KMS-11 (cell line): ENCODE measurements at regions not wholly inside any gene's neighbourhood (a gene's known extent, or its start where the extent isn't known, plus 50 kb on each side); places are given as distances from the start of the nearest gene placed in this dataset.

ENCODE experiments used
- H2AFZ ChIP-seq: fragments of 200-600 bp; sonication (generic); 2 replicates; pipeline ENCODE4 v1.6.1; 2016; ENCODE audit warnings: antibody characterized with exemption, mixed run types, low read depth
- H3K27ac ChIP-seq: fragments of 200-600 bp; sonication (generic); 2 replicates; pipeline ENCODE4 v1.6.1; 2016; ENCODE audit warnings: mild to moderate bottlenecking, mixed run types
- H3K27me3 ChIP-seq: fragments of 200-600 bp; sonication (generic); 2 replicates; pipeline ENCODE4 v1.6.1; 2017; ENCODE audit warnings: mild to moderate bottlenecking, low read depth, mixed run types, moderate library complexity; ENCODE audit not compliant: insufficient read depth
- H3K36me3 ChIP-seq: fragments of 200-600 bp; sonication (generic); 2 replicates; pipeline ENCODE4 v1.6.1; 2017; ENCODE audit warnings: mild to moderate bottlenecking, mixed run types; ENCODE audit not compliant: insufficient read depth
- H3K4me1 ChIP-seq: fragments of 200-600 bp; sonication (generic); 2 replicates; pipeline ENCODE4 v1.6.1; 2016; ENCODE audit warnings: mild to moderate bottlenecking, low read depth, mixed run types; ENCODE audit not compliant: poor library complexity, severe bottlenecking
- H3K4me2 ChIP-seq: fragments of 200-600 bp; sonication (generic); 2 replicates; pipeline ENCODE4 v1.7.0; 2016; ENCODE audit warnings: mild to moderate bottlenecking, mixed run types
- H3K4me3 ChIP-seq: fragments of 200-600 bp; sonication (generic); IDR thresholded peaks from 2 replicates; pipeline ENCODE4 v1.6.1; 2017; ENCODE audit warnings: low read depth, low read length, mixed read lengths; ENCODE audit not compliant: insufficient read depth
- H3K79me2 ChIP-seq: fragments of 200-600 bp; sonication (generic); 2 replicates; pipeline ENCODE4 v1.6.1; 2016; ENCODE audit warnings: low read depth, mixed run types; ENCODE audit not compliant: insufficient read depth
- H3K9ac ChIP-seq: fragments of 200-600 bp; sonication (generic); 2 replicates; pipeline ENCODE4 v1.6.1; 2016; ENCODE audit warnings: mild to moderate bottlenecking, mixed run types
- H4K20me1 ChIP-seq: fragments of 200-600 bp; sonication (generic); 2 replicates; pipeline ENCODE4 v1.6.1; 2016; ENCODE audit warnings: mild to moderate bottlenecking, mixed run types; ENCODE audit not compliant: insufficient read depth
- CTCF ChIP-seq: fragments of 200-600 bp; sonication (generic); conservative IDR thresholded peaks from 2 replicates; pipeline ENCODE4 v1.6.1; 2017; ENCODE audit warnings: low read depth, mild to moderate bottlenecking, antibody characterized with exemption, low read length, moderate library complexity, mixed read lengths

DNA sequence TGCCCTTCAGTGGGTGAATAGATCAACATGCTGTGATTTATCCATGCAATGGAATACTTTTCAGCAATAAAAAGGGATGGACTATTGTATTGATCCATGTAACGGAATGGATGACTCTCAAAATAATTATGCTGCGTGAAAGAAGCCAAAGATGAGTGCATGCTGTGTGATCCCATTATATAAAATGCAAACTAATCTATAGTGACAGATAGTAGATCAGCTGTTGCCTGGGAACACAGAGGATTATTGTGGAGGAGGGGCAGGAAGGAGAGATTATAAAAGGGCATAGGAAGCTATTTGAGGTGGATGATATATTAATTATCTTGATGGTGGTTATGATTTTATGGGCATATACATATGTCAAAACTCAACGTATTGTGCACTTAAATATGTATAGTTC lies 55.5 kb upstream of the ADAM23 start:
- H3K4me1 ChIP-seq = peaks cover 5% of the 10 kb centered on the region
- H3K4me3 ChIP-seq = no peak overlapping the region
- H3K27me3 ChIP-seq = no peaks in the 10 kb centered on the region
- no peak overlapping the region for H3K9ac ChIP-seq
- H4K20me1 ChIP-seq = no peaks in the 10 kb centered on the region
- TF ChIP-seq CTCF = no peak
- H3K27ac ChIP-seq = no peak overlapping the region
- no peak overlapping the region for H3K4me2 ChIP-seq
- H3K79me2 ChIP-seq = no peaks in the 10 kb centered on the region
- no peaks in the 10 kb centered on the region for H3K36me3 ChIP-seq
- no peak overlapping the region for H2AFZ ChIP-seq

GRCh38 chr2:206388698-206389097 lies 54.6 kb upstream of the ADAM23 start:
- Histone ChIP-seq H4K20me1 (no peaks in the 10 kb centered on the region), H2AFZ (no peak overlapping the region), H3K27ac (no peak overlapping the region), H3K36me3 (no peaks in the 10 kb centered on the region), H3K9ac (no peak overlapping the region), H3K4me1 (peaks cover 5% of the 10 kb centered on the region), H3K79me2 (no peaks in the 10 kb centered on the region), H3K27me3 (no peaks in the 10 kb centered on the region), H3K4me3 (no peak overlapping the region), H3K4me2 (no peak overlapping the region)
- TF ChIP-seq CTCF = no peak

DNA sequence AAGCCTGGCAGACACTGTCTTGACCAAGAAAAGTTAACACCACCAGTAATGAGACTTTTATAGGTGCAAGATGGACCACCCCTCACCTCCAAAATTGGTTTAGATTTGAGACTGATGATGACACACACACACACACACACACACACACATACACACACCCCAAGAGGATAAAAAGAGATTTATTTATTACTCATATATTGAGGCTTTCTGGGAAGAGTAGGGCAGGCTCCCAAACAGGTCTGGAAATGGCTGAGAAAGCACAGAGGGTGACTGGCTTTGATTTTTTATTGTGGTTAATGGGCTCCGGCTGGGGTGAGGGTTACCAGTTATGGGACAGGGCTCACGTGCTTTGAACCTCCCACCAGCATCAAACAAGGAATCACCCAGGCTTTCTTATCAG lies 54.2 kb upstream of the ADAM23 start:
- TF ChIP-seq CTCF = no peak
- Histone ChIP-seq H3K27ac (no peak overlapping the region), H3K27me3 (no peaks in the 10 kb centered on the region), H2AFZ (no peak overlapping the region), H3K4me3 (no peak overlapping the region), H4K20me1 (no peaks in the 10 kb centered on the region), H3K4me2 (no peak overlapping the region), H3K9ac (no peak overlapping the region), H3K36me3 (no peaks in the 10 kb centered on the region), H3K4me1 (peaks cover 5% of the 10 kb centered on the region), H3K79me2 (no peaks in the 10 kb centered on the region)

GRCh38 chr2:206390181-206390580 lies 53.2 kb upstream of the ADAM23 start:
- Histone ChIP-seq H4K20me1 (no peaks in the 10 kb centered on the region), H3K9ac (no peak overlapping the region), H3K4me2 (no peak overlapping the region), H3K27ac (no peak overlapping the region), H3K79me2 (no peaks in the 10 kb centered on the region), H3K4me3 (no peak overlapping the region), H2AFZ (no peak overlapping the region), H3K27me3 (no peaks in the 10 kb centered on the region), H3K36me3 (no peaks in the 10 kb centered on the region), H3K4me1 (peaks cover 5% of the 10 kb centered on the region)
- no peak for TF ChIP-seq CTCF
